ENCODE measurements at regions not wholly inside any gene's neighbourhood (a gene's known extent, or its start where the extent isn't known, plus 50 kb on each side); places are given as distances from the start of the nearest gene placed in this dataset.
"Not testable (repeated sequence)": the region's sequence is repeated elsewhere in the genome, so short reads cannot be mapped to it uniquely, and the experiment has no call there.

- Mint-ChIP-seq H3K4me3 (no peak overlapping the region), H3K4me1 (peaks cover 7% of the 10 kb centered on the region), H3K27ac (peak overlapping the region; percentile 36 to 70 (median 54)), H3K36me3 (ENCODE audit: low read depth) (peaks cover 8% of the 10 kb centered on the region), H3K9me3 (peaks cover 21% of the 10 kb centered on the region), H3K27me3 (ENCODE audit: low read depth) (peaks cover 7% of the 10 kb centered on the region)
- no peak for TF ChIP-seq CTCF (IDR thresholded peaks at IDR 0.05; ENCODE audit: unreplicated experiment in 3 of 3)
Measured at GRCh38 chr1:21385022-21385421, 54.9 kb upstream of the NBPF3 start.

- H3K9me3 Mint-ChIP-seq, result peaks cover 17% of the 10 kb centered on the region
- H3K4me3 Mint-ChIP-seq, result no peak overlapping the region
- TF ChIP-seq CTCF (IDR thresholded peaks at IDR 0.05; ENCODE audit: unreplicated experiment in 3 of 3), result no peak
- H3K27ac Mint-ChIP-seq, result peak overlapping the region; percentile 36 to 70 (median 54)
- peaks cover 7% of the 10 kb centered on the region for H3K27me3 Mint-ChIP-seq (ENCODE audit: low read depth)
- peaks cover 7% of the 10 kb centered on the region for H3K4me1 Mint-ChIP-seq
- peaks cover 4% of the 10 kb centered on the region for H3K36me3 Mint-ChIP-seq (ENCODE audit: low read depth)
Measured at GRCh38 chr1:21384620-21385019, 55.3 kb upstream of the NBPF3 start.

GRCh38 chr1:21383785-21384401, 56.0 kb upstream of the NBPF3 start:
- no peak overlapping the region for H3K4me3 Mint-ChIP-seq

GRCh38 chr1:21381354-21381753, 58.6 kb upstream of the NBPF3 start:
- Mint-ChIP-seq H3K27me3 (ENCODE audit: low read depth) (peaks cover 10% of the 10 kb centered on the region), H3K9me3 (peaks cover 23% of the 10 kb centered on the region), H3K4me1 (peaks cover 7% of the 10 kb centered on the region), H3K27ac (no peak overlapping the region), H3K4me3 (no peak overlapping the region), H3K36me3 (ENCODE audit: low read depth) (peaks cover 2% of the 10 kb centered on the region)
- no peak for TF ChIP-seq CTCF (IDR thresholded peaks at IDR 0.05; ENCODE audit: unreplicated experiment in 3 of 3)

More at GRCh38 chr1:21383785-21384401, 56.0 kb upstream of the NBPF3 start:
- peak overlapping the region in 1 of 3 experiments; percentile 54 for H3K27ac Mint-ChIP-seq
- TF ChIP-seq CTCF (IDR thresholded peaks at IDR 0.05; ENCODE audit: unreplicated experiment in 3 of 3), result no peak
- peaks cover 7% of the 10 kb centered on the region for H3K4me1 Mint-ChIP-seq
- peaks cover 4% of the 10 kb centered on the region for H3K36me3 Mint-ChIP-seq (ENCODE audit: low read depth)
- peaks cover 21% of the 10 kb centered on the region for H3K9me3 Mint-ChIP-seq
- H3K27me3 Mint-ChIP-seq (ENCODE audit: low read depth), result peaks cover 7% of the 10 kb centered on the region

- Mint-ChIP-seq H3K9me3 (peaks cover 21% of the 10 kb centered on the region), H3K27me3 (ENCODE audit: low read depth) (peaks cover 10% of the 10 kb centered on the region)
- not testable (repeated sequence) for H3K4me1 Mint-ChIP-seq; H3K27ac Mint-ChIP-seq; H3K36me3 Mint-ChIP-seq (ENCODE audit: low read depth); H3K4me3 Mint-ChIP-seq
Measured at GRCh38 chr1:21380147-21380546, 59.8 kb upstream of the NBPF3 start.

- peaks cover 7% of the 10 kb centered on the region for H3K4me1 Mint-ChIP-seq
Measured at GRCh38 chr1:21379571-21379970, 60.4 kb upstream of the NBPF3 start.

More at GRCh38 chr1:21379571-21379970, 60.4 kb upstream of the NBPF3 start:
- peaks cover 21% of the 10 kb centered on the region for H3K9me3 Mint-ChIP-seq
- TF ChIP-seq CTCF (IDR thresholded peaks at IDR 0.05; ENCODE audit: unreplicated experiment in 3 of 3), result no peak
- peaks cover 10% of the 10 kb centered on the region for H3K27me3 Mint-ChIP-seq (ENCODE audit: low read depth)
- no peaks in the 10 kb centered on the region for H3K36me3 Mint-ChIP-seq (ENCODE audit: low read depth)
- no peak overlapping the region for H3K4me3 Mint-ChIP-seq
- peak overlapping the region in 1 of 3 experiments; percentile 72 for H3K27ac Mint-ChIP-seq

Data from nephron (organoid).